A673 (cell line): ENCODE measurements at regions not wholly inside any gene's neighbourhood (a gene's known extent, or its start where the extent isn't known, plus 50 kb on each side); places are given as distances from the start of the nearest gene placed in this dataset.
"Not testable (repeated sequence)": the region's sequence is repeated elsewhere in the genome, so short reads cannot be mapped to it uniquely, and the experiment has no call there.

Experiments used
- BruUV-seq: library from RNA; stranded (reverse); fragments of 400-500 nt; replicated peaks from 2 replicates; lab custom pipeline; 2021; lab: Mats Ljungman, UMichigan
- CTCF ChIA-PET: fragments of 300-600 bp; sonication (Branson Sonifier 250); formaldehyde crosslinking; loops from one replicate; lab custom pipeline; 2022; ENCODE audit warnings: antibody characterized with exemption; lab: Charles Lee
- POLR2A ChIA-PET: fragments of 300-600 bp; sonication (Branson Sonifier 250); formaldehyde crosslinking; loops from one replicate; lab custom pipeline; 2022; ENCODE audit warnings: antibody characterized with exemption; ENCODE audit not compliant: low non-redundant PET; lab: Charles Lee
- DNase-seq: peaks from one replicate; pipeline ENCODE4 v3.0.0-alpha.2; 2015; ENCODE audit warnings: low spot score
- H3K27ac ChIP-seq: fragments of 200-600 bp; sonication (generic); 2 replicates; pipeline ENCODE4 v1.5.1; 2016; ENCODE audit warnings: mixed run types, low read depth, mild to moderate bottlenecking, mixed read lengths, antibody characterized with exemption, low read length; ENCODE audit not compliant: poor library complexity, severe bottlenecking
- H3K27me3 ChIP-seq: fragments of 200-600 bp; sonication (generic); replicated peaks from 2 replicates; pipeline ENCODE4 v1.6.1; 2017; ENCODE audit warnings: mixed run types, low read depth, mild to moderate bottlenecking, mixed read lengths, antibody characterized with exemption, low read length; ENCODE audit not compliant: insufficient read depth, poor library complexity
- H3K36me3 ChIP-seq: fragments of 200-600 bp; sonication (generic); 2 replicates; pipeline ENCODE4 v1.6.1; 2016; ENCODE audit warnings: mixed run types, mild to moderate bottlenecking, mixed read lengths, antibody characterized with exemption, low read length; ENCODE audit not compliant: insufficient read depth, poor library complexity, severe bottlenecking
- H3K4me1 ChIP-seq: fragments of 200-600 bp; sonication (generic); 2 replicates; pipeline ENCODE4 v1.6.1; 2017; ENCODE audit warnings: mixed run types, mild to moderate bottlenecking, mixed read lengths, antibody characterized with exemption, low read length; ENCODE audit not compliant: insufficient read depth, poor library complexity, severe bottlenecking
- H3K4me3 ChIP-seq: fragments of 200-600 bp; sonication (generic); 2 replicates; pipeline ENCODE4 v1.5.1; 2016; ENCODE audit warnings: low read depth, mixed run types, mild to moderate bottlenecking, mixed read lengths, low read length; ENCODE audit not compliant: poor library complexity, severe bottlenecking
- H3K9me3 ChIP-seq: fragments of 200-600 bp; sonication (generic); 2 replicates; pipeline ENCODE4 v1.6.1; 2016; ENCODE audit warnings: mixed run types, low read depth, mild to moderate bottlenecking, mixed read lengths, antibody characterized with exemption, low read length; ENCODE audit not compliant: poor library complexity, severe bottlenecking
- EZH2 ChIP-seq: fragments of 200-600 bp; sonication (generic); IDR thresholded peaks from 2 replicates; pipeline ENCODE4 v1.6.1; 2017; ENCODE audit warnings: borderline replicate concordance, low read depth, mild to moderate bottlenecking, mixed read lengths, antibody characterized with exemption, low read length; ENCODE audit not compliant: poor library complexity, severe bottlenecking
- intact Hi-C: fragments of 100-400 bp; cut with micrococcal nuclease; formaldehyde crosslinking; loops from one replicate; pipeline ENCODE4 v1.10.0; 2022; ENCODE audit not compliant: unreplicated experiment
- TF ChIP-seq, protein P1 (sequence below): fragments of 300-800, 200-600 bp; sonication (generic); conservative IDR thresholded peaks from 2 replicates; pipeline ENCODE4 v1.5.1; 2017; ENCODE audit warnings: low read depth, mild to moderate bottlenecking, antibody characterized with exemption, low read length, moderate library complexity, mixed read lengths

- CTCF ChIA-PET, result no interaction called here
- Histone ChIP-seq H3K27me3 (peaks cover 28% of the 10 kb centered on the region), H3K9me3 (no peaks in the 10 kb centered on the region), H3K36me3 (no peaks in the 10 kb centered on the region), H3K4me3 (no peak overlapping the region), H3K4me1 (no peaks in the 10 kb centered on the region), H3K27ac (no peak overlapping the region)
- intact Hi-C loops, result no loop called here
- no TSS peak for BruUV-seq
- no peak for DNase-seq
- POLR2A ChIA-PET, result no interaction called here
- TF ChIP-seq, protein P1, sequence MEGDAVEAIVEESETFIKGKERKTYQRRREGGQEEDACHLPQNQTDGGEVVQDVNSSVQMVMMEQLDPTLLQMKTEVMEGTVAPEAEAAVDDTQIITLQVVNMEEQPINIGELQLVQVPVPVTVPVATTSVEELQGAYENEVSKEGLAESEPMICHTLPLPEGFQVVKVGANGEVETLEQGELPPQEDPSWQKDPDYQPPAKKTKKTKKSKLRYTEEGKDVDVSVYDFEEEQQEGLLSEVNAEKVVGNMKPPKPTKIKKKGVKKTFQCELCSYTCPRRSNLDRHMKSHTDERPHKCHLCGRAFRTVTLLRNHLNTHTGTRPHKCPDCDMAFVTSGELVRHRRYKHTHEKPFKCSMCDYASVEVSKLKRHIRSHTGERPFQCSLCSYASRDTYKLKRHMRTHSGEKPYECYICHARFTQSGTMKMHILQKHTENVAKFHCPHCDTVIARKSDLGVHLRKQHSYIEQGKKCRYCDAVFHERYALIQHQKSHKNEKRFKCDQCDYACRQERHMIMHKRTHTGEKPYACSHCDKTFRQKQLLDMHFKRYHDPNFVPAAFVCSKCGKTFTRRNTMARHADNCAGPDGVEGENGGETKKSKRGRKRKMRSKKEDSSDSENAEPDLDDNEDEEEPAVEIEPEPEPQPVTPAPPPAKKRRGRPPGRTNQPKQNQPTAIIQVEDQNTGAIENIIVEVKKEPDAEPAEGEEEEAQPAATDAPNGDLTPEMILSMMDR, result no peak
- no peak for TF ChIP-seq EZH2
Measured at GRCh38 chrX:131424895-131425294, 119.0 kb upstream of the OR13H1 start.

DNA sequence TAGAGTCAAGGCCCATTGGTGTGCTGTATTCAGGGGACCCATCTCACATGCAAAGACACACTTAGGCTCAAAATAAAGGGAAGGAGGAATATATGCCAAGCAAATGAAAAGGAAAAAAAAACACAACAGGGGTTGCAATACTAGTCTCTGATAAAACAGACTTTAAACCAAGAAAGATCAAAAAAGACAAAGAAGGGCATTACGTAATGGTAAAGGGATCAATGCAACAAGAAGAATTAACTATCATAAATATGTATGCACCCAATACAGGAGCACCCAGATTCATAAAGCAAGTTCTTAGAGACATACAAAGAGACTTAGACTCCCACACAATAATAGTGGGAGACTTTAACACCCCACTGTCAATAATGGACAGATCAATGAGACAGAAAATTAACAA is 113.4 kb upstream of the OR13H1 start:
- CTCF ChIA-PET, H3K36me3 ChIP-seq, POLR2A ChIA-PET, H3K4me3 ChIP-seq, BruUV-seq, H3K4me1 ChIP-seq, intact Hi-C loops, DNase-seq, H3K27ac ChIP-seq, H3K27me3 ChIP-seq, H3K9me3 ChIP-seq: not testable (repeated sequence)

DNA sequence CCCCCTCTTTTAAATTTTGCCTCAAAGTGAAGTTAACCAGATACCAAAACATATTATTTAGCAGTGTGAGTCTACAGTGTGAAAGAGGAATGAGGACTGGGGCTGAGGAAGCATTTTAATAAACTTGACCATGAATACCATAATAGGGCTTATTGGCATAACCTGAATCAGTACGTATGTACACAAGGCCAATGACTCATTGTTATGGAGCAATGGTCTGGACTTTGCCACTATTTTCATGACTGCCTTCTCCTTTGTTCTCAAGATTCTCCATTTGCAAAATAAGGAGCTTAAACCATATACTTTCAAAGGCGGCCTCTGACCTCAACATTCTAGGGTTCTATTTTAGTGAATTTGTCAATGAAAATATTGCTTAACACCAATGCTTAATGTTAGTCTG is 102.8 kb upstream of the OR13H1 start:
- DNase-seq, result no peak
- TF ChIP-seq EZH2, result no peak
- TF ChIP-seq, protein P1, result no peak
- ChIA-PET POLR2A (interaction anchor here (0.6 kb wide), 1 partner anchor 1196 kb away, joined by 10 read pairs; no protein-coding TSS in a partner anchor), CTCF (no interaction called here)
- Histone ChIP-seq H3K9me3 (no peaks in the 10 kb centered on the region), H3K4me1 (no peaks in the 10 kb centered on the region), H3K27me3 (peaks cover 16% of the 10 kb centered on the region), H3K36me3 (no peaks in the 10 kb centered on the region), H3K27ac (no peak overlapping the region), H3K4me3 (no peak overlapping the region)
- intact Hi-C loops, result no loop called here
- BruUV-seq, result no TSS peak

- POLR2A ChIA-PET, result no interaction called here
- TF ChIP-seq, protein P1, result no peak
- no peak for TF ChIP-seq EZH2
- Histone ChIP-seq H3K4me1 (no peaks in the 10 kb centered on the region), H3K4me3 (no peak overlapping the region), H3K36me3 (no peaks in the 10 kb centered on the region), H3K9me3 (no peaks in the 10 kb centered on the region), H3K27ac (no peak overlapping the region), H3K27me3 (peaks cover 9% of the 10 kb centered on the region)
- intact Hi-C loops, result no loop called here
- no peak for DNase-seq
- BruUV-seq, result no TSS peak
- CTCF ChIA-PET, result no interaction called here
Measured at GRCh38 chrX:131445955-131446354, 97.9 kb upstream of the OR13H1 start.

DNA sequence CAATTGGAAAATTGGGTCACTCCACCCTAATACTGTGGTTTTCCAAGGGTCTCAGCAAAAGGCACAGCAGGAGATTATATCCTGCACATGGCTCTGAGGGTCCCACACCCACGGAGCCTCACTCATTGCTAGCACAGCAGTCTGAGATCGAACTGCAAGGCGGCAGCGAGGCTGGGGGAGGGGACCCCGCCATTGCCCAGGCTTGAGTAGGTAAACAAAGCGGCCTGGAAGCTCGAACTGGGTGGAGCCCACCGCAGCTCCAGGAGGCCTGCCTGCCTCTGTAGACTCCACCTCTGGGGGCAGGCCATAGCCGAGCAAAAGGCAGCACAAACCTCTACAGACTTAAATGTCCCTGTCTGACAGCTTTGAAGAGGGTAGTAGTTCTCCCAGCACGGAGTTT is 82.0 kb upstream of the OR13H1 start:
- BruUV-seq, H3K9me3 ChIP-seq, H3K27ac ChIP-seq, H3K4me1 ChIP-seq, DNase-seq, H3K36me3 ChIP-seq, intact Hi-C loops, POLR2A ChIA-PET, CTCF ChIA-PET, H3K4me3 ChIP-seq: not testable (repeated sequence)
- peaks cover 18% of the 10 kb centered on the region for H3K27me3 ChIP-seq
